ENCODE measurements at regions not wholly inside any gene's neighbourhood (a gene's known extent, or its start where the extent isn't known, plus 50 kb on each side); places are given as distances from the start of the nearest gene placed in this dataset.

DNA sequence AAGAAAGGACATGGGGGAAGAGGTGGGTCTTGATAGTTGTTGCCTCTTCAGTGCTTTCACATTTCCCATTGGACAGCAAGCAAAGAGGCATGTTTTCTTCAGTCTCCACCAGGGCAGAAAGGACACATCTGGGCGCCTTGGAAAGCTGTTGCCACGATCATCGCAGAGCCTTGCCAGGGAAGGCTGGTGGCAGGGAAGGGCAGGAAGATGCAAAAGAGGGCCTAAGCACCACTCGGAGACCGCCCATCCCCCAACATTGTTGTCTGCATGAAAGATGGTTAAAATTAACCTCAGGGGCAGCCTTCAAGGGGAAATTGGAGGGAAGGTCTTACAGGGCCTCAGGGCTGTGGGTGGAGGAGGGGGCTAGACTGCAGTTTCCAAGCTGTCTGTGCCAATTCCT, 114.2 kb downstream of the SOX9 start:
- no peaks in the 10 kb centered on the region for H3K36me3 Mint-ChIP-seq (ENCODE audit: insufficient read depth, unreplicated experiment)
- no peaks in the 10 kb centered on the region for H3K36me3 ChIP-seq (ENCODE audit: control insufficient read depth, insufficient read depth, low read length)
- no TSS peak for BruUV-seq (replicated peaks)
- no peak overlapping the region for H3K4me3 ChIP-seq (ENCODE audit: low read depth, low read length)
- H3K27me3 Mint-ChIP-seq (ENCODE audit: insufficient read depth, unreplicated experiment): no peaks in the 10 kb centered on the region
- intact Hi-C loops (cut with micrococcal nuclease; ENCODE audit: unreplicated experiment): no loop called here
- 0 out of 2 replicates have a peak, but pooled peaks cover 4% of the 10 kb centered on the region for H3K4me1 ChIP-seq
- H3K27me3 ChIP-seq (replicated peaks; ENCODE audit: control insufficient read depth, insufficient read depth, low read length): no peaks in the 10 kb centered on the region
- CTCF ChIA-PET: no interaction called here
- peaks cover 5% of the 10 kb centered on the region; the same call in 1 of the 2 replicates for H3K9me3 ChIP-seq
- H3K27ac Mint-ChIP-seq (ENCODE audit: unreplicated experiment): no peak overlapping the region
- TF ChIP-seq, protein P1, sequence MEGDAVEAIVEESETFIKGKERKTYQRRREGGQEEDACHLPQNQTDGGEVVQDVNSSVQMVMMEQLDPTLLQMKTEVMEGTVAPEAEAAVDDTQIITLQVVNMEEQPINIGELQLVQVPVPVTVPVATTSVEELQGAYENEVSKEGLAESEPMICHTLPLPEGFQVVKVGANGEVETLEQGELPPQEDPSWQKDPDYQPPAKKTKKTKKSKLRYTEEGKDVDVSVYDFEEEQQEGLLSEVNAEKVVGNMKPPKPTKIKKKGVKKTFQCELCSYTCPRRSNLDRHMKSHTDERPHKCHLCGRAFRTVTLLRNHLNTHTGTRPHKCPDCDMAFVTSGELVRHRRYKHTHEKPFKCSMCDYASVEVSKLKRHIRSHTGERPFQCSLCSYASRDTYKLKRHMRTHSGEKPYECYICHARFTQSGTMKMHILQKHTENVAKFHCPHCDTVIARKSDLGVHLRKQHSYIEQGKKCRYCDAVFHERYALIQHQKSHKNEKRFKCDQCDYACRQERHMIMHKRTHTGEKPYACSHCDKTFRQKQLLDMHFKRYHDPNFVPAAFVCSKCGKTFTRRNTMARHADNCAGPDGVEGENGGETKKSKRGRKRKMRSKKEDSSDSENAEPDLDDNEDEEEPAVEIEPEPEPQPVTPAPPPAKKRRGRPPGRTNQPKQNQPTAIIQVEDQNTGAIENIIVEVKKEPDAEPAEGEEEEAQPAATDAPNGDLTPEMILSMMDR (IDR thresholded peaks at IDR 0.05; ENCODE audit: insufficient read depth in 1 of 2, low read depth in 1 of 2, low read length in 1 of 2, severe bottlenecking in 1 of 2, unreplicated experiment in 1 of 2): no peak
- H3K4me3 Mint-ChIP-seq (ENCODE audit: unreplicated experiment): no peak overlapping the region
- POLR2A ChIA-PET: no interaction called here
- no peak for DNase-seq
- H3K4me1 Mint-ChIP-seq (ENCODE audit: low read depth, unreplicated experiment): peaks cover 5% of the 10 kb centered on the region
- peaks cover 7% of the 10 kb centered on the region for H3K9me3 Mint-ChIP-seq (ENCODE audit: unreplicated experiment)

DNA sequence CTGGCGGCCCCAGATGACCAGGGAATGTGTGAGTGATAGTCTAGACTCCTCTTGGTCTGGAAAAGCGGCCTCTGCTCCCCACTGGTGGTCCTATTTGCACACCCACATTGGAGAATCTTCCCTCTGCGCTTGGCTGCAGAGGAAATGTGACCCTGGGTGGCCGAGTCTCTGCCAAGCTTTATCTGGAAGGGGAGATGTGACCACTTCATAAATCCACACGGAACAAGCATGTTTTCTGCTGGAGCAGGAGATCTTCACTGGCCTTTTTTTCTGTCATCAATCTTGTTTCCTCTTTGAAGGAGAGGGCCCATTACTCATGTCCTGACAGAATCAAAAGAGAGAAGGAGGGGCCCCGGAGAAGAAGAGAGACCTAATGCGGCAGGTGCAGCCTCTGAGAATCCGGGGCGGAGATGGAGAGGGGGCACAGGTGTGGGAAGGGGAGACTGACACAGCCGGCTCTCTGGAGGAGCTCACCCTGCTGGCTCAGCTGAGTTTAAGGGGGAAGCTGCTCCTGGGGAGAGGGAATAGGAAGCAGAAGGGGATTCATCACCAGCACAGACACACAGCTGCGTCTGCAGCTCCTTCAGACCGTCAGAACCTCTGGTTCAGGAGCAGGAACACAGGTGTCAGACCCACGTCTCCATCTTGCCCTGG, 116.3 kb downstream of the SOX9 start:
- no peak overlapping the region for H3K4me3 Mint-ChIP-seq (ENCODE audit: unreplicated experiment)
- H3K27me3 Mint-ChIP-seq (ENCODE audit: insufficient read depth, unreplicated experiment): no peaks in the 10 kb centered on the region
- POLR2A ChIA-PET: no interaction called here
- no TSS peak for BruUV-seq (replicated peaks)
- Histone ChIP-seq H3K27me3 (replicated peaks; ENCODE audit: control insufficient read depth, insufficient read depth, low read length) (no peaks in the 10 kb centered on the region), H3K4me1 (0 out of 2 replicates have a peak, but pooled peaks cover 4% of the 10 kb centered on the region), H3K4me3 (ENCODE audit: low read depth, low read length) (no peak overlapping the region), H3K9me3 (peaks cover 5% of the 10 kb centered on the region; the same call in 1 of the 2 replicates), H3K36me3 (ENCODE audit: control insufficient read depth, insufficient read depth, low read length) (no peaks in the 10 kb centered on the region)
- CTCF ChIA-PET: no interaction called here
- no peaks in the 10 kb centered on the region for H3K36me3 Mint-ChIP-seq (ENCODE audit: insufficient read depth, unreplicated experiment)
- DNase-seq: no peak
- intact Hi-C loops (cut with micrococcal nuclease; ENCODE audit: unreplicated experiment): no loop called here
- no peak overlapping the region for H3K27ac Mint-ChIP-seq (ENCODE audit: unreplicated experiment)
- H3K4me1 Mint-ChIP-seq (ENCODE audit: low read depth, unreplicated experiment): peaks cover 5% of the 10 kb centered on the region
- TF ChIP-seq, protein P1 (IDR thresholded peaks at IDR 0.05; ENCODE audit: insufficient read depth in 1 of 2, low read depth in 1 of 2, low read length in 1 of 2, severe bottlenecking in 1 of 2, unreplicated experiment in 1 of 2): no peak
- H3K9me3 Mint-ChIP-seq (ENCODE audit: unreplicated experiment): peaks cover 13% of the 10 kb centered on the region

DNA sequence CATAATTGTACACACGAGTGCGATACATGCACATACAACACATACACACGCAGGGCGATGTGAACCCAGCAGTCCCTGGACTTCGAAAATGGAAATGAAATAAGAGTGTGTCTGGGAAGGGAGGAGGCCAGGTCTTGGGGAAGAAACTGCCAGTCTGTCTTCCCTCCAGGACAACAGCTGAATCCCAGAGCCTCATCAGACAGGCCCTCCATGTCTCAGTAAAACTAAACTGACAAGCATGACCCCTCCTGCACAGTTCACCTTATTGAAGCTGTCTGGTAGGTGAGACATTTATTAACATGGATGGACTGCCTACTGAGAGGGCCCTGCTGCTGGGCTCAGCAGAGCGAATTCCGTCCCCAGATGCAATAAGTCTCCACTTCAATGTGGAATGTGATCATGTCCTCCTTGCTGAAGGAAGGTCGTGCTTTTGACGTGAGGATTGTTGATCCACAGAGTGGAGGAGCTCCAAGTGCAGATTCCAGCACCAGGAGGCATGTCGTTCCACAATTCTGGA, 117.4 kb downstream of the SOX9 start:
- peaks cover 5% of the 10 kb centered on the region for H3K4me1 Mint-ChIP-seq (ENCODE audit: low read depth, unreplicated experiment)
- no peak for DNase-seq
- POLR2A ChIA-PET: no interaction called here
- peaks cover 5% of the 10 kb centered on the region; the same call in 1 of the 2 replicates for H3K9me3 ChIP-seq
- H3K27me3 Mint-ChIP-seq (ENCODE audit: insufficient read depth, unreplicated experiment): no peaks in the 10 kb centered on the region
- CTCF ChIA-PET: no interaction called here
- H3K27ac Mint-ChIP-seq (ENCODE audit: unreplicated experiment): no peak overlapping the region
- no peaks in the 10 kb centered on the region for H3K36me3 Mint-ChIP-seq (ENCODE audit: insufficient read depth, unreplicated experiment)
- no peak overlapping the region for H3K4me3 Mint-ChIP-seq (ENCODE audit: unreplicated experiment)
- peaks cover 13% of the 10 kb centered on the region for H3K9me3 Mint-ChIP-seq (ENCODE audit: unreplicated experiment)
- H3K27me3 ChIP-seq (replicated peaks; ENCODE audit: control insufficient read depth, insufficient read depth, low read length): no peaks in the 10 kb centered on the region
- H3K4me3 ChIP-seq (ENCODE audit: low read depth, low read length): no peak overlapping the region
- intact Hi-C loops (cut with micrococcal nuclease; ENCODE audit: unreplicated experiment): no loop called here
- TF ChIP-seq, protein P1 (IDR thresholded peaks at IDR 0.05; ENCODE audit: insufficient read depth in 1 of 2, low read depth in 1 of 2, low read length in 1 of 2, severe bottlenecking in 1 of 2, unreplicated experiment in 1 of 2): no peak
- no peaks in the 10 kb centered on the region for H3K36me3 ChIP-seq (ENCODE audit: control insufficient read depth, insufficient read depth, low read length)
- no TSS peak for BruUV-seq (replicated peaks)
- 0 out of 2 replicates have a peak, but pooled peaks cover 4% of the 10 kb centered on the region for H3K4me1 ChIP-seq

Measured in Caco-2 (cell line).